ENCODE measurements at regions not wholly inside any gene's neighbourhood (a gene's known extent, or its start where the extent isn't known, plus 50 kb on each side); places are given as distances from the start of the nearest gene placed in this dataset.

DNA sequence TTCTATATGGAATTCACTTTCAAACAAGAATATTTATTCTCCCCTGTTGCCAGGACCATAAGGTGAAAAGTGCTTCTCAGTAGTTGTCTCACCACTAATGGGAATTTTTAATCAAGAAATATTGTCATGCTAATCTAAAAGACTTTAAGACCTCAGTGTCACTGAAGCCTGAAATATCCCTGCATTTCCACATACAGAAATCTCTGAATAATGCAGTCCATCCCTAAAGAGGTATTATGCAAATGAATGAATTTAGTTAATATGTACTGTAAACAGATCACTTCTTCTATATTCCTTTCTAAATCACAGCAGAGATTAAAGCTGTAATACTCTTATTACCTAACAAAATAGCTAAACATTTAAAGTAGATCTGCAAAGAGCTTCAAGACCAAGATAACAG lies 531.1 kb upstream of the CDH6 start:
- TF ChIP-seq POLR2A (IDR thresholded peaks at IDR 0.05) (no peak), CTCF (IDR thresholded peaks at IDR 0.05) (no peak)
- DNase-seq (ENCODE audit: low spot score): no peak
- Histone ChIP-seq H3K9me3 (no peaks in the 10 kb centered on the region), H3K27ac (no peak overlapping the region), H3K4me3 (no peak overlapping the region), H3K36me3 (no peaks in the 10 kb centered on the region), H3K4me1 (replicated peaks) (no peaks in the 10 kb centered on the region), H3K27me3 (replicated peaks; ENCODE audit: insufficient read depth) (no peaks in the 10 kb centered on the region)
- intact Hi-C loops (cut with DNase I): no loop called here

DNA sequence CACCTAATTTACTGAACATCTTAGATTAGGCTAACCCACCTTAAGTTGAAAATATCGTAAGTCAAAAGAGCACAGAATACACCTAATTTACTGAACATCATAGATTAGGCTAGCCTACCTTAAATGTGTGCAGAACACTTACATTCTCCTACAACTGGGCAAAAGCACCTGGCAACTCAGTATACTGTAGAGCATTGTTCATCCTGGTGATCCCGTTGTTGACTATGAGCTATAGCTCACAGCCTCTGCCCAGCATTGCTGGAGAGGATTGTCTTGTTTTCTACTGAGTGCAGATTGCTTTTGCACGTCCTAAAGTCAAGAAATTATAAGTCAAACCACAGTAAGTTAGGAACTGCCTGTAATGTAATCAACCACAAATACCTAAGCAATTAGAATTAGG lies 531.8 kb upstream of the CDH6 start:
- WGBS: 60% methylated on average over 3 of the region's 3 CpGs
- no peaks in the 10 kb centered on the region for H3K9me3 ChIP-seq
- no peak overlapping the region for H3K27ac ChIP-seq
- TF ChIP-seq POLR2AphosphoS5 (IDR thresholded peaks at IDR 0.05) (no peak), CTCF (IDR thresholded peaks at IDR 0.05) (no peak), POLR2A (IDR thresholded peaks at IDR 0.05) (no peak)
- no peaks in the 10 kb centered on the region for H3K4me1 ChIP-seq (replicated peaks)
- no peak for DNase-seq (ENCODE audit: low spot score)
- H3K27me3 ChIP-seq (replicated peaks; ENCODE audit: insufficient read depth): no peaks in the 10 kb centered on the region
- H3K4me3 ChIP-seq: no peak overlapping the region
- no peaks in the 10 kb centered on the region for H3K36me3 ChIP-seq
- intact Hi-C loops (cut with DNase I): no loop called here

DNA sequence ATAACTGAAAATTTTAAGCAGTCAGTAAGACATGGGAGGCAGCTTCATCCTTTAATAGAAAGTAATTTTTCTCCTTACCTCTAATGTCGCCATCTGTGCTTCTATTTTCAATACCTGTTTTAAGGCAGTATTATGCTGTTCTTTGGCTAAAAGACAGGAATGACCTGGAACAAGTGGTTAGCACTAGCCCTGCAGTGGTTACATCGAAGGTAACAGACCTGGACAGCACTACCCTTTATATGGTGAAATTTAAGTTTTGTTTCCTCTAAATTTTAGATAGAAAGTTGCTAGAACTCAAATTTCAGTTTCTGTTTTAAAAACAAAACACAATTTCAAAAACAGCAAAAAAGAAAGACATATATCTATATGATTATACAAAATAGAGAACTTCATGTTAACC lies 534.1 kb upstream of the CDH6 start:
- no peak for DNase-seq (ENCODE audit: low spot score)

GRCh38 chr5:30650311-30650710 lies 543.2 kb upstream of the CDH6 start:
- Histone ChIP-seq H3K36me3 (no peaks in the 10 kb centered on the region), H3K4me3 (no peak overlapping the region), H3K27me3 (replicated peaks; ENCODE audit: insufficient read depth) (no peaks in the 10 kb centered on the region), H3K27ac (no peak overlapping the region), H3K9me3 (no peaks in the 10 kb centered on the region), H3K4me1 (replicated peaks) (no peaks in the 10 kb centered on the region)
- intact Hi-C loops (cut with DNase I): no loop called here
- no peak for TF ChIP-seq CTCF (IDR thresholded peaks at IDR 0.05)
- DNase-seq (ENCODE audit: low spot score): no peak

More for the DNA sequence above, 534.1 kb upstream of the CDH6 start:
- intact Hi-C loops (cut with DNase I): no loop called here
- no peaks in the 10 kb centered on the region for H3K36me3 ChIP-seq
- 97% methylated on average over 2 of the region's 2 CpGs for WGBS
- H3K4me1 ChIP-seq (replicated peaks): no peaks in the 10 kb centered on the region
- no peak overlapping the region for H3K27ac ChIP-seq
- H3K9me3 ChIP-seq: no peaks in the 10 kb centered on the region
- TF ChIP-seq POLR2A (IDR thresholded peaks at IDR 0.05): no peak
- no peak for TF ChIP-seq POLR2AphosphoS5 (IDR thresholded peaks at IDR 0.05)
- no peak for TF ChIP-seq CTCF (IDR thresholded peaks at IDR 0.05)
- H3K4me3 ChIP-seq: no peak overlapping the region
- no peaks in the 10 kb centered on the region for H3K27me3 ChIP-seq (replicated peaks; ENCODE audit: insufficient read depth)

GRCh38 chr5:30638899-30639298 lies 554.6 kb upstream of the CDH6 start:
- H3K27ac ChIP-seq: peak overlapping the region in 1 of 2 donors; percentile 48
- intact Hi-C loops (cut with DNase I): no loop called here
- 43% methylated on average over 1 of the region's 1 CpG for WGBS
- no peak overlapping the region for H3K4me3 ChIP-seq
- no peaks in the 10 kb centered on the region for H3K4me1 ChIP-seq (replicated peaks)
- H3K9me3 ChIP-seq: no peaks in the 10 kb centered on the region
- H3K27me3 ChIP-seq (replicated peaks; ENCODE audit: insufficient read depth): no peaks in the 10 kb centered on the region
- peak; percentile 53 for TF ChIP-seq POLR2AphosphoS5 (IDR thresholded peaks at IDR 0.05)
- no peak for TF ChIP-seq POLR2A (IDR thresholded peaks at IDR 0.05)
- no peak for DNase-seq (ENCODE audit: low spot score)
- no peaks in the 10 kb centered on the region for H3K36me3 ChIP-seq

DNA sequence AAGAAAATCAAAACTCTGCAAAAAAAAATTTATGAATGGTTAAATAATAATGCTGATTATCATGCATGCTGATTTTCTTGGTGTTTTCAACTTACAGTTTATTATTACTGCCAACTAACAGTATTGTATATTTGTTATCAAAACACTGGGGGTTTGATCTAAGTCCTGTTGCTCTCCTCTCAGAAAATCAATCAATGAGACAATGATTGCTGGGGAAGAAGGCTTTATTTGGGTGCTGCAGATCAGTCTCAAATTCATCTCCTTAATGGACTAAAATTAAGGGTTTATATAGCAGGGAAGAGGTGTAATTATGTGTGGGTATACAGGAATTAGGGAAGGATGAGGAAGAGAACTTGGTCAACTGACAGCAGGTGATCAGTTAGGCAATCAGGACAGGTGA lies 565.5 kb upstream of the CDH6 start:
- intact Hi-C loops (cut with DNase I): no loop called here
- Histone ChIP-seq H3K27me3 (replicated peaks; ENCODE audit: insufficient read depth) (no peaks in the 10 kb centered on the region), H3K9me3 (no peaks in the 10 kb centered on the region), H3K4me1 (replicated peaks) (no peaks in the 10 kb centered on the region), H3K27ac (no peak overlapping the region), H3K36me3 (no peaks in the 10 kb centered on the region), H3K4me3 (no peak overlapping the region)
- no peak for DNase-seq (ENCODE audit: low spot score)
- TF ChIP-seq POLR2AphosphoS5 (IDR thresholded peaks at IDR 0.05): no peak
- TF ChIP-seq POLR2A (IDR thresholded peaks at IDR 0.05): no peak
- TF ChIP-seq CTCF (IDR thresholded peaks at IDR 0.05): no peak

Measured in prostate gland (tissue), 2 donors.